ENCODE measurements at regions not wholly inside any gene's neighbourhood (a gene's known extent, or its start where the extent isn't known, plus 50 kb on each side); places are given as distances from the start of the nearest gene placed in this dataset.

- no peak for DNase-seq (ENCODE audit: low read depth, low spot score)
- no peaks in the 10 kb centered on the region for H3K27me3 ChIP-seq (replicated peaks in 1 of 2; ENCODE audit: control insufficient read depth in 2 of 2, insufficient read depth in 2 of 2, low read length in 1 of 2)
- SMC1A ChIA-PET (ENCODE audit: uncharacterized antibody, unreplicated experiment), result interaction anchor here (0.9 kb wide), 1 partner anchor 10 kb away, joined by 4 read pairs; no protein-coding TSS in a partner anchor
- H3K4me3 ChIP-seq, result no peak overlapping the region
- whole genome bisulfite sequencing (ENCODE audit: insufficient coverage, insufficient replicate concordance, low lambda C conversion rate, missing lambda C conversion rate), result 39% methylated on average over 5 of the region's 5 CpGs
- FAIRE-seq, result peak; percentile 57
- H3K79me2 ChIP-seq (ENCODE audit: control insufficient read depth, insufficient read depth, low read length), result no peaks in the 10 kb centered on the region
- in situ Hi-C loops (cut with MboI), result no loop called here
- no peak overlapping the region for H3K27ac ChIP-seq (ENCODE audit: control insufficient read depth, insufficient read depth)
- no peak overlapping the region for H3K4me2 ChIP-seq (ENCODE audit: control insufficient read depth, insufficient read depth)
- RAD21 ChIA-PET (ENCODE audit: unreplicated experiment), result no interaction called here
- TF ChIP-seq YY1 (IDR thresholded peaks at IDR 0.05; ENCODE audit: low read depth, low read length) (no peak), MLLT1 (IDR thresholded peaks at IDR 0.05) (no peak), BCL3 (IDR thresholded peaks at IDR 0.05; ENCODE audit: borderline replicate concordance, insufficient read depth, low read depth, low read length, poor library complexity, severe bottlenecking) (no peak), HCFC1 (IDR thresholded peaks at IDR 0.05; ENCODE audit: low read length) (no peak), CUX1 (IDR thresholded peaks at IDR 0.05; ENCODE audit: insufficient replicate concordance, low read depth, low read length) (no peak), MEF2A (IDR thresholded peaks at IDR 0.05; ENCODE audit: insufficient read depth, low read depth, low read length) (no peak), PRDM15 (CRISPR knock-in tag; IDR thresholded peaks at IDR 0.05) (no peak), CHD2 (IDR thresholded peaks at IDR 0.05; ENCODE audit: borderline replicate concordance, low read depth, low read length) (no peak), TAF1 (IDR thresholded peaks at IDR 0.05; ENCODE audit: borderline replicate concordance, low read depth, low read length) (no peak)
- no peak overlapping the region for H2AFZ ChIP-seq (ENCODE audit: control insufficient read depth, low read depth, low read length)
- POLR2A ChIA-PET, result no interaction called here
- no peaks in the 10 kb centered on the region for H4K20me1 ChIP-seq (ENCODE audit: control insufficient read depth, insufficient read depth)
- CTCF ChIA-PET, result interaction anchor here (1.0 to 1.3 kb wide), 4 partner anchors 8 to 13 kb away, joined by 3 read pairs; no protein-coding TSS in a partner anchor
- H3K9ac ChIP-seq (ENCODE audit: control insufficient read depth, insufficient read depth, low read length), result no peak overlapping the region
- no peaks in the 10 kb centered on the region for H3K4me1 ChIP-seq (ENCODE audit: control insufficient read depth, insufficient read depth, low read length)
- no peaks in the 10 kb centered on the region for H3K36me3 ChIP-seq (ENCODE audit: control insufficient read depth in 2 of 2, insufficient read depth in 2 of 2, low read length in 1 of 2)
- ATAC-seq, result no peak
- intact Hi-C loops (cut with micrococcal nuclease; ENCODE audit: unreplicated experiment), result no loop called here
- BruUV-seq (replicated peaks), result no TSS peak
- no peaks in the 10 kb centered on the region; the same call in 2 of the 3 replicates for H3K9me3 ChIP-seq (replicated peaks; ENCODE audit: control insufficient read depth, insufficient read depth, low read length)
These were observed 347.2 kb upstream of the KCND2 start for GRCh38 chr7:119925581-119926289.
